Cardiac fibroblast (primary cell): ENCODE measurements at regions not wholly inside any gene's neighbourhood (a gene's known extent, or its start where the extent isn't known, plus 50 kb on each side); places are given as distances from the start of the nearest gene placed in this dataset.
A peak's percentile ranks its signal among the peaks of the same experiment; 100 is the strongest.

Experiments used
- DNase-seq, 2 donors: peaks; one replicate each; pipeline versions ENCODE4 v3.0.0 to v3.0.0-alpha.2; 2010; ENCODE audit warnings: low read depth in 2 of 2
- H3K4me3 ChIP-seq, 2 donors: replicated peaks in 1 of 2; 1 replicate in 1 of 2; 2 replicates in 1 of 2; pipeline ENCODE4 v1.5.1; 2011; ENCODE audit warnings: low read depth in 2 of 2, low read length in 2 of 2, mild to moderate bottlenecking in 2 of 2, moderate library complexity in 1 of 2
- TF ChIP-seq, protein P1 (sequence below): IDR thresholded peaks from one replicate; pipeline ENCODE4 v1.5.1; 2011; ENCODE audit warnings: low read depth, mild to moderate bottlenecking, low read length, inconsistent platforms

DNA sequence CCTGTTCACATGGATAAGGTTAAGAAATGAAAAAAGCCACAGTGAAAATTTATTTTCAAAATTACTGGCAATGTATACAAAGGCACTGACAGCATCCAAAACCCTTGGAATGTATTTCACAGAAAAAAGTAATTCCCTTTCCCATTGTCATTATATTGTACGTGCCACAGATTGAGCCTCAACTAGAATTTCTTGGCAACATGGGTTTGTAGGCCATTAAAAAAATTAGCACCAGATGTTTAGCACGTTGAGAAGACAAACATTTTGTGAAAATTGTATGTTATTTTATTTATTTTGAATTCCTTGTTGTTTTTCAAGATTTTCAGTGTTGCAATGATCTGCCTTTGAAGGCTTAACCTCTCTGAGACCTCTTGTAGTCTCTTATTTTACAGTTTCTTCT lies 76.3 kb upstream of the EPHB3 start:
- no peak for DNase-seq
- TF ChIP-seq, protein P1, sequence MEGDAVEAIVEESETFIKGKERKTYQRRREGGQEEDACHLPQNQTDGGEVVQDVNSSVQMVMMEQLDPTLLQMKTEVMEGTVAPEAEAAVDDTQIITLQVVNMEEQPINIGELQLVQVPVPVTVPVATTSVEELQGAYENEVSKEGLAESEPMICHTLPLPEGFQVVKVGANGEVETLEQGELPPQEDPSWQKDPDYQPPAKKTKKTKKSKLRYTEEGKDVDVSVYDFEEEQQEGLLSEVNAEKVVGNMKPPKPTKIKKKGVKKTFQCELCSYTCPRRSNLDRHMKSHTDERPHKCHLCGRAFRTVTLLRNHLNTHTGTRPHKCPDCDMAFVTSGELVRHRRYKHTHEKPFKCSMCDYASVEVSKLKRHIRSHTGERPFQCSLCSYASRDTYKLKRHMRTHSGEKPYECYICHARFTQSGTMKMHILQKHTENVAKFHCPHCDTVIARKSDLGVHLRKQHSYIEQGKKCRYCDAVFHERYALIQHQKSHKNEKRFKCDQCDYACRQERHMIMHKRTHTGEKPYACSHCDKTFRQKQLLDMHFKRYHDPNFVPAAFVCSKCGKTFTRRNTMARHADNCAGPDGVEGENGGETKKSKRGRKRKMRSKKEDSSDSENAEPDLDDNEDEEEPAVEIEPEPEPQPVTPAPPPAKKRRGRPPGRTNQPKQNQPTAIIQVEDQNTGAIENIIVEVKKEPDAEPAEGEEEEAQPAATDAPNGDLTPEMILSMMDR, result no peak
- no peak overlapping the region for H3K4me3 ChIP-seq

DNA sequence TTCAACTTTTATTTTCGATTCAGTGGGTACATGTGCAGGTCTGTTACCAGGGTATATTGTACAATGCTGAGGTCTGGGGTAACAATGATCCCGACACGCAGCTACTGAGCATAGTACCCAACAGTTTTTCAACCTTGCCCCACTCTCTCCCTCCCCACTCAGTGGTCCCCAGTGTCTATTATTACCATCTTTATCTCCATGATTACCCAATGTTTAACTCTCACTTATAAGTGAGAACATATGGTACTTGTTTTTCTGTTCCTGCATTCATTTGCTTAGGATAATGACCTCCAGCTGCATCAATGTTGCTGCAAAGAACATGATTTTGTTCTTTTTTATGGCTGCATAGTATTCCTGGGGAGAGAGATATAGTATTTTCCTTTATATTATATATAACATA lies 75.7 kb upstream of the EPHB3 start:
- no peak overlapping the region for H3K4me3 ChIP-seq
- TF ChIP-seq, protein P1, result no peak
- no peak for DNase-seq

- TF ChIP-seq, protein P1, result no peak
- no peak for DNase-seq
Observed at GRCh38 chr3:184486614-184487013, 75.0 kb upstream of the EPHB3 start.

DNA sequence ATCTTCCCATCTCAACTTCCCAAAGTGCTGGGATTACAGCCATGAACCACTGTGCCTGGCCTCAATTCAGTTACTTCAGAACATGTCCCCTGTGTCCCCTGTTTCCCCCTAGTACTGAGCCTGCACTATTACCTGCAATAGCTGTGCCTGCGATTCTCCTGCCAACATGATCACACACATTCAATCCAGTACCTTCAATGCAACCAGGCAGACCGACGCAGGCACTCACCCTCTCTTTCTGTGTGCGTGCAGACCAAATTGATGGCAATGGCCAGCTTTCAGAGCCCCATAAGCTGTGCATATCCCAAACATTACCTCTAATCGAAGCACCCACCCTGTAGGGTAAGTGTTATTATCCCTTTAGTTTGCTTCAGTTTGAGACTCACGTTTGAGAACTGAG lies 73.0 kb upstream of the EPHB3 start:
- TF ChIP-seq, protein P1, result no peak
- DNase-seq, result no peak
- no peak overlapping the region for H3K4me3 ChIP-seq

More at GRCh38 chr3:184486614-184487013, 75.0 kb upstream of the EPHB3 start:
- H3K4me3 ChIP-seq, result no peak overlapping the region

DNA sequence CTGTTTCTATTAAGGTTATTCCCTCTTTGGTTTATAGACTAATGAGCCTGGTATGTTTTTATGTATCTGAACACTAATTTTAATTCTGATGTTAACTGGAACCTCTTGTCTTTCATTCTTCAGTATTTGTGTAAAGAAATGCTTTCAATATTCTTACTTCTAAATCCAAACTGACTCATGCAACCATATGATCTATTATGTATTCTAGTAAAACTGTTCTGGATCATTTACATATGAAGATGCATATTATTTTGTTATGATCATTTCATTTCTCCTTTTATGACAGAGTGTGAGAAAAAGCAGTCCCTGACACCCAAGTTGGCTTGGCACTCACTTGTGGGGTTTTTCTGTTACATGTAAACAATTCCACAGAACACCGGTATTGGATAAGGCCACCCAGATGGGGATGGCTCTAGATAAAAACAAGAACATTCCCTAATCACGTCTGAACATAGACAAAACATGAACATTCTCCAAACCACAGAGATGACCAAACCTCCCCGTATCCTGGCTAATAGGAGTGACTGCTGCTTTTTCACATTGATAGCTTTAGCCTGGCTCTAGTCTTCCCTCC lies 72.2 kb upstream of the EPHB3 start:
- no peak for DNase-seq
- H3K4me3 ChIP-seq, result no peak overlapping the region
- TF ChIP-seq, protein P1, result no peak

DNA sequence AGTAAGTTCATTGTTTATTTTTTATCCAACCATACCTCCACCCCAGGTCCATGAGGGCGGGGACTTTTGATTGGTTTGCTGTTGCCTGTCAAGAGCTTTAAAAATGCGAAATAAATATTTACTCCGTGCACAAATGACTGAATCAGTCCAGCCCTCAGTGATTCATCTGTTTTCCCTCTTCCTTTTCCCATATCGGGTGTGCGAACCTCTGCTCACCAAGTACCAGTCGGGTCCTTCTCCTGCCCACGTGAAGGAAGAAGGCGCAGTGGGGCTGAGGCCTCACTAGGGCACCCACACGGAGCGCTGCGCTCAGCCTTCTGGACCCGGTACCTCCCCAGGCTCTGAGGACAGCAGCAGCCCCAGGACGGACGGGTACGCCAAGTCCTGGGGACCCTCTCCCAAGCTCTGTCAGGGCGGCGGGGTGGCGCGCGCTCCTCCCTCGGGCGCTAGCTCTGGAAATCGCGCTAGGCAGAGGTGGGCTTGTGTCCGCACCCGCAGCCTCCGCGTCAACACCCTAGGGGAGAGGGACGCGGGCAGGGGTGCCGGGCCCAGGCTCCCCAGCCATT lies 70.5 kb upstream of the EPHB3 start:
- DNase-seq, result peak in 1 of 2 donors; percentile 17
- no peak overlapping the region for H3K4me3 ChIP-seq
- TF ChIP-seq, protein P1, result no peak
